OCI-LY7 (cell line): ENCODE measurements at regions not wholly inside any gene's neighbourhood (a gene's known extent, or its start where the extent isn't known, plus 50 kb on each side); places are given as distances from the start of the nearest gene placed in this dataset.

ENCODE experiments used
- BruUV-seq: library from RNA; stranded (reverse); fragments of 400-500 nt; replicated peaks from 2 replicates; lab custom pipeline; 2021; lab: Mats Ljungman, UMichigan
- CTCF ChIA-PET: fragments of 300-600 bp; sonication (Branson Sonifier 250); formaldehyde crosslinking; loops from one replicate; lab custom pipeline; 2022; ENCODE audit warnings: antibody characterized with exemption; ENCODE audit not compliant: unreplicated experiment; lab: Charles Lee
- POLR2A ChIA-PET: fragments of 300-600 bp; sonication (Branson Sonifier 250); formaldehyde crosslinking; loops from one replicate; lab custom pipeline; 2022; ENCODE audit warnings: antibody characterized with exemption; lab: Charles Lee
- DNase-seq: peaks from one replicate; pipeline ENCODE4 v3.0.0-alpha.2; 2015; ENCODE audit warnings: low spot score
- H2AFZ ChIP-seq: fragments of 200-600 bp; sonication (generic), shearing (Covaris generic); 2 replicates; pipeline ENCODE4 v1.6.1; 2014; ENCODE audit warnings: mild to moderate bottlenecking, antibody characterized with exemption, low read length, moderate library complexity
- H3K27ac ChIP-seq: fragments of 200-600 bp; sonication (generic); 2 replicates; pipeline ENCODE4 v1.5.1; 2014; ENCODE audit warnings: mixed run types, low read depth, mild to moderate bottlenecking, moderate library complexity, low read length, inconsistent platforms; ENCODE audit not compliant: poor library complexity, severe bottlenecking
- H3K36me3 ChIP-seq: fragments of 200-600 bp; sonication (generic); 2 replicates; pipeline ENCODE4 v1.6.1; 2014; ENCODE audit warnings: mild to moderate bottlenecking, antibody characterized with exemption, low read length, moderate library complexity, mixed read lengths; ENCODE audit not compliant: insufficient read depth
- H3K4me1 ChIP-seq: fragments of 200-600 bp; sonication (generic); 2 replicates; pipeline ENCODE4 v1.5.1; 2014; ENCODE audit warnings: mild to moderate bottlenecking, low read length; ENCODE audit not compliant: insufficient read depth, poor library complexity, severe bottlenecking
- H3K4me2 ChIP-seq: fragments of 200-600 bp; sonication (generic); 2 replicates; pipeline ENCODE4 v1.6.1; 2014; ENCODE audit warnings: mild to moderate bottlenecking, low read length
- H3K4me3 ChIP-seq: fragments of 200-600 bp; sonication (generic); 2 replicates; pipeline ENCODE4 v1.5.1; 2014; ENCODE audit warnings: mild to moderate bottlenecking, low read depth, low read length; ENCODE audit not compliant: poor library complexity, severe bottlenecking
- H3K79me2 ChIP-seq: fragments of 200-600 bp; sonication (generic); 2 replicates; pipeline ENCODE4 v1.6.1; 2016; ENCODE audit warnings: low read depth, mild to moderate bottlenecking, low read length, moderate library complexity, mixed read lengths; ENCODE audit not compliant: insufficient read depth
- H3K9me2 ChIP-seq: fragments of 200-600 bp; sonication (generic); 2 replicates; pipeline ENCODE4 v1.6.1; 2016; ENCODE audit warnings: mild to moderate bottlenecking, low read length, mixed read lengths; ENCODE audit not compliant: insufficient read depth
- H3K9me3 ChIP-seq: fragments of 200-600 bp; sonication (generic); 2 replicates; pipeline ENCODE4 v1.6.1; 2014; ENCODE audit warnings: mild to moderate bottlenecking, mixed run types, low read length, mixed read lengths
- H4K20me1 ChIP-seq: fragments of 200-600 bp; sonication (generic); 2 replicates; pipeline ENCODE4 v1.6.1; 2014; ENCODE audit warnings: mild to moderate bottlenecking, antibody characterized with exemption, low read length, moderate library complexity, mixed read lengths; ENCODE audit not compliant: insufficient read depth
- EZH2phosphoT487 ChIP-seq: fragments of 200-600 bp; sonication (generic); IDR thresholded peaks from 2 replicates; pipeline ENCODE4 v1.6.1; 2018; ENCODE audit warnings: low read depth, borderline replicate concordance, mild to moderate bottlenecking, mixed run types, antibody characterized with exemption, low read length, moderate library complexity, mixed read lengths
- intact Hi-C: fragments of 100-400 bp; cut with micrococcal nuclease; formaldehyde crosslinking; loops from one replicate; pipeline ENCODE4 v1.10.0; 2022; ENCODE audit not compliant: unreplicated experiment
- TF ChIP-seq, protein P1 (sequence below): fragments of 200-600 bp; sonication (generic); conservative IDR thresholded peaks from 2 replicates; pipeline ENCODE4 v1.5.1; 2014; ENCODE audit warnings: mild to moderate bottlenecking, antibody characterized with exemption, low read length, moderate library complexity, mixed read lengths

DNA sequence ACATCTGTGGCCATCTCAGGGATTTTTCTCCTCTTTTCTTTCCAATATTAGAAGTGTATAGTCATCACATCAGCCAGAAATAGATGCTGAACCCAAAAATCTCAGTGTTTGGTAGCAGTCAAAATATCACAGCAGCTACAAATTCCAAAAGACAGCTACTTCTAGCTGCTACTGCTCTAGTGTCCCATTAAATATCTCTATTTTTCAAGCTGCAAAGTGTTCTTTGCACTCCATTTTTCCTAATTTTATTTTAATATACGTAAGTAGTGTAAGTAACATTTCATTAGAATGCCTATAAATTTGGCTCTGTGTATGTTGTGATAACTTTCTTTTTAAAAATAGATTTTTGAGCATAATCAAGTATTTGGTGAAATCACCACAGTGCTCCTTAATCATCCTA is 967.3 kb downstream of the BCL11A start:
- no peak overlapping the region for H3K27ac ChIP-seq
- no TSS peak for BruUV-seq
- CTCF ChIA-PET, result no interaction called here
- no peaks in the 10 kb centered on the region for H3K9me2 ChIP-seq
- H3K36me3 ChIP-seq, result no peaks in the 10 kb centered on the region
- H3K4me3 ChIP-seq, result no peak overlapping the region
- H3K9me3 ChIP-seq, result no peaks in the 10 kb centered on the region
- no peak for TF ChIP-seq EZH2phosphoT487
- TF ChIP-seq, protein P1, sequence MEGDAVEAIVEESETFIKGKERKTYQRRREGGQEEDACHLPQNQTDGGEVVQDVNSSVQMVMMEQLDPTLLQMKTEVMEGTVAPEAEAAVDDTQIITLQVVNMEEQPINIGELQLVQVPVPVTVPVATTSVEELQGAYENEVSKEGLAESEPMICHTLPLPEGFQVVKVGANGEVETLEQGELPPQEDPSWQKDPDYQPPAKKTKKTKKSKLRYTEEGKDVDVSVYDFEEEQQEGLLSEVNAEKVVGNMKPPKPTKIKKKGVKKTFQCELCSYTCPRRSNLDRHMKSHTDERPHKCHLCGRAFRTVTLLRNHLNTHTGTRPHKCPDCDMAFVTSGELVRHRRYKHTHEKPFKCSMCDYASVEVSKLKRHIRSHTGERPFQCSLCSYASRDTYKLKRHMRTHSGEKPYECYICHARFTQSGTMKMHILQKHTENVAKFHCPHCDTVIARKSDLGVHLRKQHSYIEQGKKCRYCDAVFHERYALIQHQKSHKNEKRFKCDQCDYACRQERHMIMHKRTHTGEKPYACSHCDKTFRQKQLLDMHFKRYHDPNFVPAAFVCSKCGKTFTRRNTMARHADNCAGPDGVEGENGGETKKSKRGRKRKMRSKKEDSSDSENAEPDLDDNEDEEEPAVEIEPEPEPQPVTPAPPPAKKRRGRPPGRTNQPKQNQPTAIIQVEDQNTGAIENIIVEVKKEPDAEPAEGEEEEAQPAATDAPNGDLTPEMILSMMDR, result no peak
- H3K4me2 ChIP-seq, result no peak overlapping the region
- H2AFZ ChIP-seq, result no peak overlapping the region
- no peak for DNase-seq
- H4K20me1 ChIP-seq, result no peaks in the 10 kb centered on the region
- H3K4me1 ChIP-seq, result no peaks in the 10 kb centered on the region
- no peaks in the 10 kb centered on the region for H3K79me2 ChIP-seq
- intact Hi-C loops, result no loop called here
- POLR2A ChIA-PET, result no interaction called here

DNA sequence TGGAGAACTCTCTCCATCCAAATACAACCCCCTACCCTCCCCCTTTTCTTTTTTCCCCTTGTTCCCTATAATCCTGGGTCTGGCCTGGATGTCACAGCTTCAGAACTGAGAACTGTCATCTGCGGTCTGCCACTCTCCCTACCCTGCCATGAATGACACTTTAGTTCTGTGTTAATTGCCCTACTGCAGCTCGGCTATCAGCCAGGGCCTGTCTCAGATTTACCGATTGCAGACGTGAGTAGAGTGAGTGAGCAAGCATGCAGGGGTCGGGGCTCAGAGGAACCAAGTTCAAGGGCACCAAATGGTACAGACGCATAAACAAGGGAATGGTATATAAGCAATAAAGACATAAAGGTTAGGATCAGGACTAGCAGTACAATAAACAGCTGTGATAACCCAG is 967.8 kb downstream of the BCL11A start:
- Histone ChIP-seq H3K4me1 (no peaks in the 10 kb centered on the region), H3K79me2 (no peaks in the 10 kb centered on the region), H2AFZ (no peak overlapping the region), H3K27ac (no peak overlapping the region), H3K4me2 (no peak overlapping the region), H3K9me2 (no peaks in the 10 kb centered on the region), H3K9me3 (no peaks in the 10 kb centered on the region), H4K20me1 (no peaks in the 10 kb centered on the region), H3K36me3 (no peaks in the 10 kb centered on the region), H3K4me3 (no peak overlapping the region)
- ChIA-PET CTCF (no interaction called here), POLR2A (no interaction called here)
- no TSS peak for BruUV-seq
- no peak for TF ChIP-seq EZH2phosphoT487
- TF ChIP-seq, protein P1, result no peak
- no peak for DNase-seq
- intact Hi-C loops, result no loop called here

GRCh38 chr2:59584958-59585357 is 968.5 kb downstream of the BCL11A start:
- no TSS peak for BruUV-seq
- POLR2A ChIA-PET, result interaction anchor here (0.6 to 0.8 kb wide), 2 partner anchors 35 to 521 kb away, joined by 3 read pairs; no protein-coding TSS in a partner anchor
- Histone ChIP-seq H3K9me2 (no peaks in the 10 kb centered on the region), H4K20me1 (no peaks in the 10 kb centered on the region), H3K36me3 (no peaks in the 10 kb centered on the region), H3K4me3 (no peak overlapping the region), H3K4me1 (no peaks in the 10 kb centered on the region), H3K79me2 (no peaks in the 10 kb centered on the region), H3K27ac (no peak overlapping the region), H3K9me3 (no peaks in the 10 kb centered on the region), H3K4me2 (no peak overlapping the region), H2AFZ (no peak overlapping the region)
- intact Hi-C loops, result no loop called here
- TF ChIP-seq EZH2phosphoT487, result no peak
- TF ChIP-seq, protein P1, result peak; percentile 72
- CTCF ChIA-PET, result no interaction called here
- DNase-seq, result peak; percentile 20
